Hepatocyte (in vitro differentiated cells): ENCODE measurements at regions not wholly inside any gene's neighbourhood (a gene's known extent, or its start where the extent isn't known, plus 50 kb on each side); places are given as distances from the start of the nearest gene placed in this dataset.
"Not testable (repeated sequence)": the region's sequence is repeated elsewhere in the genome, so short reads cannot be mapped to it uniquely, and the experiment has no call there.

ENCODE experiments used
- DNase-seq: peaks from one replicate; pipeline ENCODE4 v3.0.0-alpha.2; 2016; ENCODE audit warnings: low spot score
- H2AFZ ChIP-seq: fragments of 200-600 bp; sonication (generic); 2 replicates; pipeline ENCODE4 v1.6.0; 2016; ENCODE audit warnings: antibody characterized with exemption, mild to moderate bottlenecking
- H3K27ac ChIP-seq: fragments of 200-600 bp; sonication (generic); 2 replicates; pipeline ENCODE4 v1.5.1; 2016; ENCODE audit warnings: mild to moderate bottlenecking
- H3K27me3 ChIP-seq: fragments of 200-600 bp; sonication (generic); 2 replicates; pipeline ENCODE4 v1.6.1; 2016
- H3K36me3 ChIP-seq: fragments of 200-600 bp; sonication (generic); replicated peaks from 2 replicates; pipeline ENCODE4 v1.5.1; 2016; ENCODE audit warnings: low read depth; ENCODE audit not compliant: insufficient read depth
- H3K4me1 ChIP-seq: fragments of 200-600 bp; sonication (generic); 2 replicates; pipeline ENCODE4 v1.5.1; 2016; ENCODE audit warnings: mild to moderate bottlenecking, moderate library complexity; ENCODE audit not compliant: insufficient read depth
- H3K4me2 ChIP-seq: fragments of 200-600 bp; sonication (generic); 2 replicates; pipeline ENCODE4 v1.6.0; 2016
- H3K4me3 ChIP-seq: fragments of 200-600 bp; sonication (generic); 2 replicates; pipeline ENCODE4 v1.5.1; 2016; ENCODE audit warnings: mild to moderate bottlenecking
- H3K79me2 ChIP-seq: fragments of 200-600 bp; sonication (generic); 2 replicates; pipeline ENCODE4 v1.6.0; 2017; ENCODE audit warnings: mild to moderate bottlenecking
- H3K9me2 ChIP-seq: fragments of 200-600 bp; sonication (generic); replicated peaks from 2 replicates; pipeline ENCODE4 v1.6.0; 2017; ENCODE audit warnings: mild to moderate bottlenecking; ENCODE audit not compliant: insufficient read depth
- H3K9me3 ChIP-seq: fragments of 200-600 bp; sonication (generic); 2 replicates; pipeline ENCODE4 v1.5.1; 2016; ENCODE audit warnings: low read depth, mild to moderate bottlenecking
- H4K20me1 ChIP-seq: fragments of 200-600 bp; sonication (generic); 2 replicates; pipeline ENCODE4 v1.6.0; 2016; ENCODE audit warnings: mild to moderate bottlenecking; ENCODE audit not compliant: insufficient read depth, poor library complexity, severe bottlenecking
- CTCF ChIP-seq: fragments of 200-600 bp; sonication (generic); IDR thresholded peaks from 2 replicates; pipeline ENCODE4 v1.5.1; 2016; ENCODE audit warnings: antibody characterized with exemption, mild to moderate bottlenecking; ENCODE audit not compliant: poor library complexity
- EZH2 ChIP-seq: fragments of 200-600 bp; sonication (generic); IDR thresholded peaks from 2 replicates; pipeline ENCODE4 v1.6.1; 2016; ENCODE audit warnings: antibody characterized with exemption, mild to moderate bottlenecking, borderline replicate concordance
- EZH2phosphoT487 ChIP-seq: fragments of 200-600 bp; sonication (generic); IDR thresholded peaks from one replicate; pipeline ENCODE4 v1.6.1; 2018; ENCODE audit warnings: antibody characterized with exemption, mild to moderate bottlenecking, low read depth, moderate library complexity; ENCODE audit not compliant: unreplicated experiment, severe bottlenecking
- WGBS: methylation state at CpG from one replicate; pipeline ENCODE4 v1.1.6; 2016; ENCODE audit warnings: low lambda C conversion rate; ENCODE audit errors: missing lambda C conversion rate; 5-methylcytosine and 5-hydroxymethylcytosine counted together

DNA sequence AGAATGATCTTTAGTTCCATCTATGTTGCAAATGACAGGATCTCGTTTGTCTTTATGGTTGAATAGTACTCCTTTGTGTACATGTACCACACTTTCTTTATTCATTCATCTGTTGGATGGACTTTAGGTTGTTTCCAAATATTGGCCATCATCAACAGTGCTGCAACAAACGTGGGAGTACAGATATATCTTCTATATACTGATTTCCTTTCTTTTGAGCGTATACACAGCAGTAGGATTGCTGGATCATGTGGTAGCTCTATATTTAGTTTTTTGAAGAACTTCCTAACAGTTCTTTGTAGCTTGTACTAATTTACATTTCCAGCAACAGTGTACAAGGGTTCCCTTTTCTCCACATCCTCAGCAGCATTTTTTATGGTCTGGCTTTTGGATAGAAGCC lies 407.5 kb upstream of the ANO5 start:
- no peaks in the 10 kb centered on the region for H4K20me1 ChIP-seq
- DNase-seq = no peak
- no peaks in the 10 kb centered on the region for H3K79me2 ChIP-seq
- H3K4me3 ChIP-seq = no peak overlapping the region
- H2AFZ ChIP-seq = no peak overlapping the region
- no peaks in the 10 kb centered on the region for H3K36me3 ChIP-seq
- no peaks in the 10 kb centered on the region for H3K9me2 ChIP-seq
- no peak overlapping the region for H3K27ac ChIP-seq
- TF ChIP-seq CTCF (no peak), EZH2phosphoT487 (no peak), EZH2 (no peak)
- 70% methylated on average over 3 of the region's 3 CpGs for WGBS
- no peaks in the 10 kb centered on the region for H3K27me3 ChIP-seq
- H3K4me2 ChIP-seq = no peak overlapping the region
- no peaks in the 10 kb centered on the region for H3K9me3 ChIP-seq
- H3K4me1 ChIP-seq = no peaks in the 10 kb centered on the region

GRCh38 chr11:21794306-21794705 lies 398.6 kb upstream of the ANO5 start:
- Histone ChIP-seq H3K9me3 (no peaks in the 10 kb centered on the region), H3K4me2 (no peak overlapping the region), H3K36me3 (no peaks in the 10 kb centered on the region), H3K4me3 (no peak overlapping the region), H3K9me2 (no peaks in the 10 kb centered on the region), H3K79me2 (no peaks in the 10 kb centered on the region), H2AFZ (no peak overlapping the region), H3K27me3 (no peaks in the 10 kb centered on the region), H3K4me1 (no peaks in the 10 kb centered on the region), H4K20me1 (no peaks in the 10 kb centered on the region), H3K27ac (no peak overlapping the region)
- WGBS = 85% methylated on average over 2 of the region's 2 CpGs
- no peak for DNase-seq
- no peak for TF ChIP-seq EZH2
- TF ChIP-seq EZH2phosphoT487 = no peak
- no peak for TF ChIP-seq CTCF

GRCh38 chr11:21798216-21798615 lies 394.7 kb upstream of the ANO5 start:
- Histone ChIP-seq H3K9me2 (no peaks in the 10 kb centered on the region), H3K9me3 (no peaks in the 10 kb centered on the region), H3K4me3 (no peak overlapping the region), H3K4me1 (no peaks in the 10 kb centered on the region), H3K27me3 (no peaks in the 10 kb centered on the region), H3K4me2 (no peak overlapping the region), H2AFZ (no peak overlapping the region), H3K36me3 (no peaks in the 10 kb centered on the region), H3K79me2 (no peaks in the 10 kb centered on the region), H4K20me1 (no peaks in the 10 kb centered on the region), H3K27ac (no peak overlapping the region)
- 70% methylated on average over 2 of the region's 2 CpGs for WGBS
- TF ChIP-seq EZH2 (no peak), CTCF (no peak), EZH2phosphoT487 (no peak)
- no peak for DNase-seq

DNA sequence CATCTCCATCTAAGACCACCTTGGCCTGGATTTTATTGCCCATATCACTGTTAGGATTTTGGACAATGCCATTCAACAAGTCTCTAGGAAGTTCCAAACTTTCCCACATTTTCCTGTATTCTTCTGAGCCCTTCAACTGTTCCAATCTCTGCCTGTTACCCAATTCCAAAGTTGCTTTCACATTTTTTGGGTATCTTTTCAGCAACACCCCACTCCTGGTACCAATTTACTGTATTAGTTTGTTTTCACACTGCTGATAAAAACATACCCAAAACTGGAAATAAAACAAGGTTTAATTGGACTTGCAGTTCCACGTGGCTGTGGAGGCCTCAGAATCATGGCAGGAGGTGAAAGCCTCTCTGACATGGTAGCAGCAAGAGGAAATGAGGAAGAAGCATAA lies 388.4 kb upstream of the ANO5 start:
- not testable (repeated sequence) for H3K4me3 ChIP-seq, H3K9me2 ChIP-seq, H3K27ac ChIP-seq, H3K36me3 ChIP-seq, H3K4me1 ChIP-seq, H3K27me3 ChIP-seq, DNase-seq, H2AFZ ChIP-seq, H3K79me2 ChIP-seq, H4K20me1 ChIP-seq, H3K9me3 ChIP-seq, H3K4me2 ChIP-seq
- WGBS = 58% methylated on average over 1 of the region's 1 CpG
